ENCODE measurements at regions not wholly inside any gene's neighbourhood (a gene's known extent, or its start where the extent isn't known, plus 50 kb on each side); places are given as distances from the start of the nearest gene placed in this dataset.

DNA sequence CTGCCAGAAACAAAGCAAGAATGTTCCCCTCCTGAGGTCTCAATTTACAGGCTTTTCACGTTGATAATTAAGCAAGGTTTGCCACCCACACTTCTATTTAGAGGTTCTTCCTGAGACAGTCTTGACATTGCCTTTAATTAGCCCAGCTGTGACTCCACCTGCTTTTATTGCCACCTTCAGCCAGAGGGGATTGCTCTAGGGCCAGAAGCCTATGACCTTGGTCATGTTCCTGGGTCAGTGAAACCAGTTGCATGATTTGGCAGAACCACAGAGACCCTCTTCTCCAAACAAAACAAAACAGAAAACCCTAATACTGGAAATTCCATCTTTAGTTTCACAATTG lies 89.8 kb downstream of the APIP start:
- TF ChIP-seq, protein P1, sequence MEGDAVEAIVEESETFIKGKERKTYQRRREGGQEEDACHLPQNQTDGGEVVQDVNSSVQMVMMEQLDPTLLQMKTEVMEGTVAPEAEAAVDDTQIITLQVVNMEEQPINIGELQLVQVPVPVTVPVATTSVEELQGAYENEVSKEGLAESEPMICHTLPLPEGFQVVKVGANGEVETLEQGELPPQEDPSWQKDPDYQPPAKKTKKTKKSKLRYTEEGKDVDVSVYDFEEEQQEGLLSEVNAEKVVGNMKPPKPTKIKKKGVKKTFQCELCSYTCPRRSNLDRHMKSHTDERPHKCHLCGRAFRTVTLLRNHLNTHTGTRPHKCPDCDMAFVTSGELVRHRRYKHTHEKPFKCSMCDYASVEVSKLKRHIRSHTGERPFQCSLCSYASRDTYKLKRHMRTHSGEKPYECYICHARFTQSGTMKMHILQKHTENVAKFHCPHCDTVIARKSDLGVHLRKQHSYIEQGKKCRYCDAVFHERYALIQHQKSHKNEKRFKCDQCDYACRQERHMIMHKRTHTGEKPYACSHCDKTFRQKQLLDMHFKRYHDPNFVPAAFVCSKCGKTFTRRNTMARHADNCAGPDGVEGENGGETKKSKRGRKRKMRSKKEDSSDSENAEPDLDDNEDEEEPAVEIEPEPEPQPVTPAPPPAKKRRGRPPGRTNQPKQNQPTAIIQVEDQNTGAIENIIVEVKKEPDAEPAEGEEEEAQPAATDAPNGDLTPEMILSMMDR (conservative IDR thresholded peaks at IDR 0.05; ENCODE audit: low read length) = no peak
- no peak for TF ChIP-seq EZH2phosphoT487 (IDR thresholded peaks at IDR 0.05; ENCODE audit: borderline replicate concordance)
